Peyer's patch (tissue), 4 donors: ENCODE measurements at regions not wholly inside any gene's neighbourhood (a gene's known extent, or its start where the extent isn't known, plus 50 kb on each side); places are given as distances from the start of the nearest gene placed in this dataset.
"Not testable (repeated sequence)": the region's sequence is repeated elsewhere in the genome, so short reads cannot be mapped to it uniquely, and the experiment has no call there.

ENCODE experiments used
- DNase-seq, 3 donors: peaks; one replicate each; pipeline ENCODE4 v3.0.0-alpha.2; 2017 to 2019
- H3K27ac ChIP-seq, 4 donors: fragments of 200-600 bp; sonication (generic); one replicate each; pipeline ENCODE4 v1.5.1; 2016 to 2019
- H3K27me3 ChIP-seq, 2 donors: fragments of 200-600 bp; sonication (generic); one replicate each; pipeline ENCODE4 v1.5.1; 2019
- H3K36me3 ChIP-seq, 3 donors: fragments of 200-600 bp; sonication (generic); one replicate each; pipeline ENCODE4 v1.5.1; 2016 to 2019
- H3K4me1 ChIP-seq, 4 donors: fragments of 200-600 bp; sonication (generic); one replicate each; pipeline ENCODE4 v1.5.1; 2016 to 2019
- H3K4me3 ChIP-seq, 4 donors: fragments of 200-600 bp; sonication (generic); 1 replicate in 3 of 4; 2 replicates in 1 of 4; pipeline ENCODE4 v1.5.1; 2016 to 2019; ENCODE audit warnings: mild to moderate bottlenecking in 1 of 4
- H3K9me3 ChIP-seq, 4 donors: fragments of 200-600 bp; sonication (generic); one replicate each; pipeline ENCODE4 v1.5.1; 2016 to 2019; ENCODE audit warnings: mild to moderate bottlenecking in 1 of 4

DNA sequence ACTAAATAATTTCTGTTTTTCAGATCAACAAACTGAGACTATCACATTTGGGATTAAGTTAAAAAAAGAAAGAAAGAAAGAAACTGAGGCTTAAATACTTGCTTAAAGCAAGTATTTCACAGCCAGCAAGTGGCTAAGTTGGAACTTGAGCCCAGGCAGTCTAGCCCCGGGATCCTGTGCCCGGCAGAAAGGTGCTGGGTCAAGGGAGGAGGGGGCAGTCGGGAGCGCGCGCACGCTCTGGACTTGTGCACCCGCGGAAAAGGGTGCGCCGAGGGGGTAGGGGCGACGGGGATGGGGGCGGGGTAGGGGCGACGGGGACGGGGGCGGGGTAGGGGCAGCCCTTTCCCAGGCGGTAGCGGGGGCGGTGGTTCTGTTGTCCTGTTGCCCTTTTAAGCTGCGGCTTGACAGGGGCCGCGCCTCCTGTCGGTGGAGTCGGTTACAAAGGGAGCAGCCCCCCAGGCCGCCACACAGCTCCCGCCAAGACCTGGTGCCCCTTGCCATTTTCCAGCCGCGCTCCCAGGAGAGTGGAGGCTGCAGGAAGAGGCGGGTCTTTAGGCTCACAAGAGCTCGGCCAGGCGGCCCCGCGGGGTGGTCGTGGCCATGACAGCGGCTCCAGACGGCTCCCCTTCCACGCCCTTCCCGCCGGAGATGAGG is 60.6 kb downstream of the GOLGA8T start:
- not testable (repeated sequence) for H3K36me3 ChIP-seq, H3K27me3 ChIP-seq, DNase-seq, H3K9me3 ChIP-seq, H3K4me1 ChIP-seq, H3K27ac ChIP-seq
- H3K4me3 ChIP-seq: peak overlapping the region in 2 of 4 donors; percentile 30 to 31

GRCh38 chr15:30196009-30196375 is 61.1 kb downstream of the GOLGA8T start:
- H3K4me1 ChIP-seq, H3K36me3 ChIP-seq, H3K27ac ChIP-seq, H3K27me3 ChIP-seq, H3K9me3 ChIP-seq: not testable (repeated sequence)
- H3K4me3 ChIP-seq: peak overlapping the region in 3 of 4 donors; percentile 24 to 31 (median 30)
- peak; percentile 18 to 60 (median 41) for DNase-seq

GRCh38 chr15:30196769-30197168 is 61.9 kb downstream of the GOLGA8T start:
- not testable (repeated sequence) for H3K36me3 ChIP-seq, H3K27ac ChIP-seq, DNase-seq, H3K27me3 ChIP-seq, H3K4me3 ChIP-seq, H3K4me1 ChIP-seq, H3K9me3 ChIP-seq

DNA sequence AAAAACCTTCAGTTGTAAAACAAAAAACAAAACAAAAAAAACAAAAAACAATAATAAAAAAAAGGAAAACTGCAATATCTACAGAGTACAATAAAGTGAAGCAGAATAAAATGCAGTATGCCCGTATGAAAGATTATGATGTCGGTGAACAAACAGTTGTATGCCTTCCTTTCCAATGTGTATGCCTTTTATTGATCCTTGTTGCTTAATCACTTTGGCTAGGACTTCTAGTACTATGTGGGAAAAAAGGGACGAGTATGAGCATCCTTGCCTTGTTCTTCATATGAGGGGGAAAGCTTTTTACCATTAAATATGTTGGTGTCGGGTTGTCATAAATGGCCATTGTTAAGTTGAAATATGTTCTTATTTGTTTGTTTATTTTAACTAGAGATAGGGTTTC is 66.7 kb downstream of the GOLGA8T start:
- H3K9me3 ChIP-seq, DNase-seq, H3K4me3 ChIP-seq, H3K27ac ChIP-seq, H3K4me1 ChIP-seq, H3K36me3 ChIP-seq, H3K27me3 ChIP-seq: not testable (repeated sequence)

GRCh38 chr15:30213733-30214132 is 78.9 kb downstream of the GOLGA8T start:
- H3K27me3 ChIP-seq, H3K9me3 ChIP-seq, DNase-seq, H3K27ac ChIP-seq, H3K4me1 ChIP-seq, H3K36me3 ChIP-seq, H3K4me3 ChIP-seq: not testable (repeated sequence)

DNA sequence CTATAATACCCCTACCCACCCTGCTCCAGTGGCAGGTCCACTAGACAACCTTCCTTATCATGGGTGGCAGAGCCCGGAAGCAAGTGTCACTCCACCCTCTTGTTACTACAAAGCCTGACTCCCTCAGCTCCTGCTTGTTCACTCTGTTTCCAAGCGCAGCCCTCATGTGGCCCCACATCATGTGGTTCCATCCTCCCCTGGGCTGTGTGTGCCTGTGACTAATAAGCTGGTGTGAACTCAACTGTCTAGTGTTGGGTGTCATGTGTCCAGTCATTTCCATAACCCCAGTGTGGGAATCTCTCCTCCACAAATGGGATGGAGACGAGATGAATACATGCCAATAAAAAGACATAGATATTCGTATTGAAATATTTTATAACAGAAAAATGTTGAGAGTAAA is 87.0 kb downstream of the GOLGA8T start:
- DNase-seq, H3K4me1 ChIP-seq, H3K27me3 ChIP-seq, H3K27ac ChIP-seq, H3K36me3 ChIP-seq, H3K9me3 ChIP-seq, H3K4me3 ChIP-seq: not testable (repeated sequence)

- not testable (repeated sequence) for H3K9me3 ChIP-seq, H3K4me3 ChIP-seq, H3K36me3 ChIP-seq, H3K27me3 ChIP-seq, DNase-seq, H3K27ac ChIP-seq, H3K4me1 ChIP-seq
These were observed 88.1 kb downstream of the GOLGA8T start for GRCh38 chr15:30222798-30223591.

DNA sequence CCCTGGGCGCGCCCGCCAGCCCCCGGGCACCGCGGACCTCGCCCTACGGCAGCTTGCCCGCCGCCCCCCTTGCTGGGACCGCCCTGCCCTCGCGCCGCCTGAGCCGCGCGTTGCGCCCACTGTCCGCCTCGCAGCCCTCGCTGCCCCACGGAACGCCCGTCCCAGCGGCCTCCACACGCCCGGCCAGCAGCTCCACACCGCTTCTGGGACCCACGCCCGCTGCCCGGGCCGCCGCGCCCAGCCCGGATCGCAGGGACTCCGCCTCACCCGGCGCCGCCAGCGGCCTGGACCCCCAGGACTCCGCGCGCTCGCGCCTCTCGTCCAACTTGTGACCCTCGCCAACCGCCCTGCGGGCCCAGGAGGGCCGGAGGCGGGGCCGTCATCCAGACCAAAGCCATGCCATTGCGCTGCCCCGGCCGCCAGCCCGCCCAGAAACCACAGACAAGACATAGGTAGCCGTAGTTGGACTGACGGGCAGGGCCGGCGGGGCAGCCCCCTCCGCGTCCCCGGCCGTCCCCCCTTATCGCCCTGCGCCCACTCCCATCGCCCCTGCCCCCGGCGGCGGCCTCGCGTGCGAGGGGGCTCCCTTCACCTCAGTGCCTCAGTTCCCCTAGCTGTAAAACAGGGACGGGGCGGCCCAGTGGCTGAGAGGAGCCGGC is 90.5 kb downstream of the GOLGA8T start:
- not testable (repeated sequence) for H3K9me3 ChIP-seq, H3K36me3 ChIP-seq, H3K27me3 ChIP-seq, H3K4me1 ChIP-seq, DNase-seq, H3K27ac ChIP-seq, H3K4me3 ChIP-seq

DNA sequence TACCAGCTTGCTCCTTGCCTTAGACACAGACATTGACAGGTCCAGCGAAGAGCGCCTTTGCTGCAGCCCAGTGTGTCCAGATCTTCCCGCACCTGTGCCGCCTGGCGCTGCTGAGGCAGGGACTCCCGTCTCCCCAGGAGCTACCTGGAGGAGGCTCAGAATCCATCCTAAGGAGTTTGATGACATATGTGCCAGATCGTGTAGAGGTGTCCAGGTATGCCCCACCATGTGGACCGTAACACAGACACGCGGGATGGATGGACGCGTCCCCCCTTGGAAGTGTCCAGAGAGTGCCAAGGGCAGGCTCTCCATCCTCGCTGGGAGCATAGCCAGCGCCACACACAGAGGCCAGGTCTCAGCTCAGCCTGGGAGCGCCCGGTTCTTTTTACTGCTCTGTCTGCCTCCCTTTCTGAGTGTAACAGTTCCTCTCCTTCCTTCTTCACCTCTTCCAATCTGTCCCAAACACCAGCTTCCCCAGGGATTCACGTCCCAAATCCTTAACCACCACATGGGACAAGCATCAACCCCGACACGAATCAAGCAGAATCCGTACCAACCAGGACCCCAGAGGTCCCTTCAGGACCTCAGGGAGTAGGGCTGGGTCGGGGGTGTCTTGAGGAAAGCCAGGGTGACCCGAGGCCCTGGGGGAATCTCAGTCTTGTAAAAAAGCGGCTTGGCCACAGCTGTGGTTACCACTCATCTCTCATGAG is 126.7 kb downstream of the GOLGA8T start:
- not testable (repeated sequence) for H3K27me3 ChIP-seq, DNase-seq, H3K27ac ChIP-seq, H3K9me3 ChIP-seq, H3K4me3 ChIP-seq, H3K36me3 ChIP-seq, H3K4me1 ChIP-seq

DNA sequence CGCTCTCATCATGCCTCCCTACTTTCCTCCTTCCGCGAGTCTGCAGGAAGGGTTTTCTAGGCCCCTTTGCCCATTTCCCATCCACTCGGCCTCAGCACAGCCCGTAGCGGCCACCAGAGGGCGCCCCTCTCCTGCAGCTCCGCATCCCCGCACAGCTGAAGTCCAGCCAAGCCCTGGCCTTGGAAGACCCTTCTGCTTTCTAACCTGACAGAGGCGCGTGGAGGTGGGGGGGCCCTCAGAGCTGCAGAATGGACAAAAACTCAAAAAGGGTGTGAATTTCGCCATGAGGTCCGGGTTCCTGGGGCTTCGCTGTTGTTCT is 127.2 kb downstream of the GOLGA8T start:
- H3K4me3 ChIP-seq, H3K9me3 ChIP-seq, DNase-seq, H3K27ac ChIP-seq, H3K4me1 ChIP-seq, H3K36me3 ChIP-seq, H3K27me3 ChIP-seq: not testable (repeated sequence)

DNA sequence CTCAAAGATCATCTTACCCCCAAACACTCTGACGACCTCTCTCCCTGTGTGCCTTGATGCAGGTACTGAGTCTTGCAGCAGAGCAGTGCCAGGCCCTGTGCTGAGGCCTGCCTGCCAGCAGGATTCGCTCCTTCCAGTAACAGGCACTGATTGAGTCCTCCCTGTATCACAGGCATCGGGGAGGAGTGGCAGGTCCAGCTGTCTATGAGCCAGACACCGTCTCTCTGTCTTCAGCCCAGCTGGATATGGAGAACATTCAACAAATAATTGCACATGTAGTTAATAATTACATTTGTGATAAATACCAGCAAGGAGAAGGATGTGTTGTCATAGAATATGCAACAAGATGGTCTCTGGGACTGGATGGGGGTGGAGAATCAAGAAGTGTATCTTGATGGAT is 129.1 kb downstream of the GOLGA8T start:
- not testable (repeated sequence) for H3K27ac ChIP-seq, H3K4me1 ChIP-seq, H3K27me3 ChIP-seq, H3K4me3 ChIP-seq, H3K9me3 ChIP-seq, H3K36me3 ChIP-seq
- DNase-seq: peak in 1 of 3 donors; percentile 25

GRCh38 chr15:30295150-30295844 is 98.0 kb downstream of the CHRFAM7A start:
- not testable (repeated sequence) for H3K27ac ChIP-seq, H3K36me3 ChIP-seq, H3K9me3 ChIP-seq, H3K4me1 ChIP-seq, H3K4me3 ChIP-seq, DNase-seq, H3K27me3 ChIP-seq

- H3K27me3 ChIP-seq: not testable (repeated sequence)
These were observed 89.4 kb downstream of the CHRFAM7A start for GRCh38 chr15:30303968-30304367.

More at GRCh38 chr15:30303968-30304367, 89.4 kb downstream of the CHRFAM7A start:
- not testable (repeated sequence) for H3K27ac ChIP-seq, H3K36me3 ChIP-seq, DNase-seq, H3K9me3 ChIP-seq, H3K4me1 ChIP-seq, H3K4me3 ChIP-seq
